HepG2 (cell line): ENCODE measurements at regions not wholly inside any gene's neighbourhood (a gene's known extent, or its start where the extent isn't known, plus 50 kb on each side); places are given as distances from the start of the nearest gene placed in this dataset.

Experiments used
- E2F1 ChIP-seq: sonication (generic); formaldehyde crosslinking; IDR thresholded peaks from 2 replicates; pipeline ENCODE4 v1.5.0; 2020; ENCODE audit warnings: missing genetic modification reagents
- PHF20 ChIP-seq: sonication (generic); formaldehyde crosslinking; IDR thresholded peaks from 2 replicates; pipeline ENCODE4 v1.5.0; 2020; ENCODE audit warnings: mild to moderate bottlenecking, missing genetic modification reagents
- PRDM15 ChIP-seq: sonication (generic); formaldehyde crosslinking; IDR thresholded peaks from 2 replicates; pipeline ENCODE4 v1.4.0; 2020; ENCODE audit warnings: missing genetic modification reagents
- SRY ChIP-seq: sonication (generic); formaldehyde crosslinking; IDR thresholded peaks from 2 replicates; pipeline ENCODE4 v1.8.0; 2022; ENCODE audit warnings: mild to moderate bottlenecking, missing genetic modification reagents
- UBTF ChIP-seq: sonication (generic); formaldehyde crosslinking; IDR thresholded peaks from 2 replicates; pipeline ENCODE4 v1.4.0; 2020; ENCODE audit warnings: mild to moderate bottlenecking, missing genetic modification reagents
- XRCC5 ChIP-seq: fragments of 200-400 bp; formaldehyde crosslinking; optimal IDR thresholded peaks from 2 replicates; pipeline ENCODE3; 2017; ENCODE audit warnings: mild to moderate bottlenecking, low read length
- ZNF607 ChIP-seq: sonication (generic); formaldehyde crosslinking; IDR thresholded peaks from 2 replicates; pipeline ENCODE4 v1.5.1; 2020; ENCODE audit warnings: missing genetic modification reagents, mild to moderate bottlenecking, borderline replicate concordance

GRCh38 chr2:191622374-191623320 is 55.3 kb upstream of the NABP1 start (continued):
- TF ChIP-seq PRDM15 (CRISPR knock-in tag) (no peak), E2F1 (no peak), XRCC5 (no peak), SRY (CRISPR knock-in tag) (no peak), PHF20 (no peak), ZNF607 (CRISPR knock-in tag) (no peak), UBTF (no peak)
